NCI-H187 treated with DMSO at 0.1 percent for 48 hours (cell line): ENCODE measurements at regions not wholly inside any gene's neighbourhood (a gene's known extent, or its start where the extent isn't known, plus 50 kb on each side); places are given as distances from the start of the nearest gene placed in this dataset.

ENCODE experiments used
- DNase-seq: peaks from one replicate; lab custom pipeline; 2025; lab: John Stamatoyannopoulos, UW

DNA sequence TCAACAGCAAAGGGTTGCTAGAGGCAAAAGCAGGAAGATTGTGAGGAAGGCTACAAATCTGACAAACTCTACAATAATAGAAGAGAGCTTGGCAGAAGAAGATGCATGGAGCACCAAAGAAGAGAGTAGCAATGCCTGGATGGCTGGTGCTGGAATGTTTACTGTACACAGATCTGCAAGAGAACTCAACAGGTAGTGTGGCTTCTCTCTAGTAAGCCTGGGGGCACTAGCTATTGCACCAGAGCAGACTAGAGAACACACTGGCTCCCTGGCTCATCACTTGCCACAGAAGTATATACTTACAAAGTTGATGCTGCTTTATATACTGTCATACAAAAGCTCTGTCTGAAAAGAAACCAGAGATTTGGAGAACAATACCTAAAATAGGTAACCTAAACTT is 475.0 kb upstream of the NCAM2 start:
- DNase-seq: no peak

GRCh38 chr21:20527731-20528460 is 470.3 kb upstream of the NCAM2 start:
- DNase-seq: no peak

DNA sequence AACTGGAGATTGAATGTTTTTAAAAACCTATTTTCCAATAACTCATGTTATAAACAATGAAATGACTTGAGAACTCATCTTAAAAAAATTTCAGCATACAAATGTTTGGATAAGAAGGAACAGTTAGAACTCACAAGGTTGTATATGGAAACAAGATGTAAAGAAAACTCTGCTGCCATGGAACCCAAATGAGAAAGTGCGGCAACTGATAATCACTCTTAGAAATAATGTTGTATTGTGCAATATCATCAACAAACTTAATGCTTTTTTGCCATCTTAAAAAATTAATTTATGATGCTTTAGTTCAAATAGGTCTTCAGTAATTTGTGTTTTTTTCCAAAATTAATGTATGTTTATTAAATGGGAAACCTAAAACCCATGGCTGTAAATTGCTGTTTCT is 461.1 kb upstream of the NCAM2 start:
- no peak for DNase-seq

DNA sequence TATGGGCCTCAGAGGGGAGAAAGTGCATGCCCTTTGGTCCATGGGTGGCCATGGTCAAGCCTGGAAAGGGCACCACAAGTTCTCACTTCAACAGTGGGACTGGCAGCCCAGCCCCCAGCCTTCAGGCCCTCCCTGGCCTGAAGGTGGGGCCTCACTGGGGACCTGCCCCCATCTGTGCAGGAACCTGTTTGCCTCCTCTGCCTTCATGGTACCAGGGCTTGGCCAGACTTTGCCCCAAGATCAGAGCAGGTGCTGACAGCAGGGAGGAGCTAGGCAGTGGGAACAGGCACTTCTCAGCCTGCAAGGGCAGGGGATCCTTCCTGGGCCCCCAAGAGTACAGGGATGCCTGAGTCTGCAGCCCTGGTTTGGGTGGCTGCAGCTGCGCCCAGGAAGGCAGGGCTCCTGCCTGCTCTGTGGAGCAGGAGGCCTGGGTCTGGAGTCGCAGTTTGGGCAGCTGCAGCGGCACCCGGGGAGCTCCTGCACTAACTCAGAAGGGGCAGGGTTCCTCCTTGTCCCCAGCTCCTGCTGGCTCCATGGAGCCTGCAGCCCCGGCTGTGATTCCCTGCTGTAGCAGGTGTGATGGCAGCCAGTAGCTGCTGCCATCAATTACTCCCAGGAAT is 460.1 kb upstream of the NCAM2 start:
- no peak for DNase-seq

- DNase-seq: no peak
Observed at GRCh38 chr21:20545454-20545853, 452.8 kb upstream of the NCAM2 start.

DNA sequence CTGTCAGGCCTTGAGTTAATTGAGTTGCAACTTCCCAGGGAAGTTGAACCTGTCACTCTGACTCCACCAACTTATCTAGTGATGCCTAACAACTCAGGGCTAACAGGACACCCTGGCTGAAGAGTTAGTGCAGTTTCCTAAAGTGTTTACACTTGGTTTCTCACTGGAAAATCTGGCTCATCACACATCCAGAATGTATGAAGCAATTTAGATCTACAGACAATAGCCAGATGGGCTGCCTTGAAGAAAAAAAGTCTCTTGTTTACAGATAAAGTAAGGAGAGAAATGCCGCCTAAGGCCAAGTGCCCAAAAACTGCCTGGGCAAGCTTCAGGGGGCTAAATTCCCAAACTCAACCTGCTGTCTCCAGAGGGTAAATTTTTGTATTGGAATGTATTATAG is 446.3 kb upstream of the NCAM2 start:
- no peak for DNase-seq

GRCh38 chr21:20554785-20555184 is 443.4 kb upstream of the NCAM2 start:
- no peak for DNase-seq

DNA sequence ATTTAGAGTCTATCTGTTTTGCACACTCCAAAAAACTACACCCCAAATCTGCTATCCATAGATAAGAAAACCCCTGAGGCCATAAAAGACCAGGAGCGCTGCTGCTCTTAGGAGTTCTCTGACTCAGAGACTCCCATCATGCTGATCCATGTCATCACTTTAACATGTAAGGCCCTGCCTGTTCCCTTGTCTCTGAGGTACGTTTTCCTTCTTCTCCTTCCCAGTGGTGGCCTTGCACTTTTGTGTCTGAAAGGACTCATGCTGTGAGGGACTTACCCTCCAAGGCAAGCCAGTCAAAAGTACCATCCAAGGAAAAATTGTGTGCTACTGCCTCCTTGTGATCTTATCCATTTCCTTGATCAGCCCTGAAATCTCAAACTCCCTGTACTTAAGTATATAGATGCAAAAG is 427.4 kb upstream of the NCAM2 start:
- no peak for DNase-seq

DNA sequence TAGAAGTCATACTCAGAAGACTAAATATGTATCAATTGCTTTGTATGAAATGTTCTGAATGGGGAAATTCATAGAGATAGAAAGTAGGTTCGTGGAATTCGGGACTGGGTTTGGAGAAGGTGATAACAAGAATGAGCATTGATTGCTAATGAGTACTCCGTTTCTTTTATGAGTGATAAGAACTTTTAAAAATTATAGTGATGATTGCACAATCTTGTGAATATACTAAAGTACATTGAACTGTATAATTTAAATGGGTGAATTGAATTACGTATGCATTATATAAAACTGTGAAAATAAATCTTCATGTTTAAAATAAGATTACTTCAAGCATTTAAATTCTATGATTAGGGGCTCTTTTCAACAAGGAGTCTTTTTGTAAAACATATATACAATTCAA is 425.6 kb upstream of the NCAM2 start:
- DNase-seq: no peak

GRCh38 chr21:20581361-20581760 is 416.8 kb upstream of the NCAM2 start:
- DNase-seq: no peak

DNA sequence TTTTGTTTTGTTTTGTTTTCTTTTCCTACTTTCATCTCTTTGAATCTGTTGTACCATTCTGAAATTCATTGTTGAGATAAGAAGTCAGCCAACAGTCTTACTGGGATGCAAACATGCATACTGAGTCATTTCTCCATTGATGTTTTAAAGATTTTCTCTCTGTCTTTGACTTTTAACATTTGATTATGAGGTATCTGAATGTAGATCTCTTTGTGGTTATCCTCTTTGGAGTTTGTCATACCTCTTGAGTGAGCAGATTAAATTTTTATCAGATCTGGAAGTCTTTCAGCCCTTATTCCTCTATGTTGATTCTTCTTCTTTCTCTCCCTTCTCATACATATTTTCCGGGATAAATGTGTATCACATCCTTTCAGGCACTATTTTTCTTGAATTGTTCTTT is 406.9 kb upstream of the NCAM2 start:
- DNase-seq: no peak

GRCh38 chr21:20592463-20592862 is 405.7 kb upstream of the NCAM2 start:
- no peak for DNase-seq

DNA sequence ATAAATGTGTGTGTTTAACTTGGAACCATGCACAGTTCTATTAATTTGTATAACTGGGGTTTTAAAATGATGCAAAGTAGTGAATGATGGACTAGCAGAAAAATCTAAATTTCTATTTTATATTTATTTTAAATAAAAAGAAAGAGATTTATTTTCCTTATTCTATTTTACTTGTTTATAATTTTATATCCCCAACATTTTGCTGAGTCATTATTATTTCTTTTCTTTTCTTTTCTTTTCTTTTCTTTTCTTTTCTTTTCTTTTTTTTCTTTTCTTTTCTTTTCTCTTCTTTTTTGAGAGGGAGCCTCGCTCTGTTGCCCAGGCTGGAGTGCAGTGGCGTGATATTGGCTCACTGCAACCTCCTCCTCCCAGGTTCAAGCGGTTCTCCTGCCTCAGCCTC is 395.0 kb upstream of the NCAM2 start:
- no peak for DNase-seq

DNA sequence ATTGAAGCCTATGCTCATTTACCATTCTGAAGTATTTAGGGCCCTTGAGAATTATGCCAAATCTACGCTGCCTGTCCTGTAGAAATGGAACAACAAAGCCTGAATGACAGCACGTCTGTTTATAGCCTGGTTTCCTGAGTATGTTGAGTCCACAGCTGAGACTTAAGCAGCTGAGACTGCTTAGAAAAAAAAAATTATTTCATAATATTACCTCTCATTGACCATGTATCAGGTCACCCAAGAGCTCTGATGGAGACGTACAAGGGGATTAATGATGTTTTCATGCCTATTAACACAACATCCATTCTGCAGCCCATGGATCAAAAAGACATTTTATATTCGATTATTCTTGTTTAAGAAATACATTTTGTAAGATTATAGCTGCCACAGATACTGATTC is 387.2 kb upstream of the NCAM2 start:
- no peak for DNase-seq

GRCh38 chr21:20613654-20614053 is 384.6 kb upstream of the NCAM2 start:
- no peak for DNase-seq

- no peak for DNase-seq
Observed at GRCh38 chr21:20617130-20617529, 381.1 kb upstream of the NCAM2 start.

DNA sequence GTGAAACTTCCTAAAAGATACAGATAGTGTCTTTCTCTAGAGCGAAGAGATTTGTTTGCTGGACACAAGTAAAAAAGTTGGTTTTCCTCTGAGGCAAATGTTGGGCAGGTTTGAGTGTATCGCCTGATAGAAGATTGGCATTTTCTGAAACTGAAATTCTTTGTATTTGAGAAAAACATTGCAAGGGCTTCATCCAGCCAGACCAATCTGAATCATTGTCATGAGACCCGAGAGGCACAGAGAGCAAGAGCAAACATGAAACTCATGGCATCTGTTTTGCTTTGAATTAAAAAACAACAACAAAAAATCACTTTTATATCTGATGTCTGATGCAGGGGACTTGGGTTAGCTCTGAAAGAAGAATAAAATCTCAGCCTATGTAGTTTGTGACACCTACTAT is 379.3 kb upstream of the NCAM2 start:
- DNase-seq: no peak

- DNase-seq: no peak
Observed at GRCh38 chr21:20627594-20627993, 370.6 kb upstream of the NCAM2 start.

- DNase-seq: no peak
Observed at GRCh38 chr21:20631633-20632032, 366.6 kb upstream of the NCAM2 start.

DNA sequence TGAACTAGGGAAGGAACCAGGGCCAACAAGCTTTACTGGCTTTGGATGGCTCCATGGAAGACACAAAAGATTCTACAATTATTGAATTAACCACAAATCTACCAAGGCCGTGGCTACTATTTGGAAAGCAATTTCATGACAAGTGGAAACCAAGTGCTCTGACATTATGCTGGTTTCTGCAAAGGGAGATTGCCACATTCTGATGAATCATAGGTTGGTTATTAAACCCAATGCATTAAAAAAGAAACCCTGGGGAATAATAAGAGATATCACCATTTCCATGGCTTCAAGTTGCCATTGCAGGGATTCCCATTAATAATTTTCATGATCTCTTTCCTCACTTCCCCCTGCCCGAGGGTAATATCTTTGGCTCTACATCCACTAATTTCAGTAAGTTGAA is 359.2 kb upstream of the NCAM2 start:
- DNase-seq: no peak

DNA sequence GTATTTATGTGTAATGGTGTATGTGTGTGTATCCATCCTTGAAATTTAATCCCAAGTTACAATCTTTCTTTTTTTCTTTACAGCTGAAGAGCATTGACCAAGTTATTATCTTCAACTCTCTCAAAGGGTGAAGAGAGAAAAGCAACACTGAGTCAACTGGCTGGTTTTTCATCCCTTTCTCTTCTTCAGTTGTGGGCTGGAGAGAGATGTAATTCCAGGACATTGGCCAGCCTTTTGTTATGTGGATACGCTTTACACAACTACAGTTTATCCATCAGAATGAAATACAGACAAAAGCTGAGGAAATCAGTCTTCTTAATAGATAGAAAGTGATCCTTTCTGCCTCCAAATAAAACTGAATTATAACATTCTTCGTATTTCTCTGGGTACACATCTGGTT is 357.0 kb upstream of the NCAM2 start:
- no peak for DNase-seq

DNA sequence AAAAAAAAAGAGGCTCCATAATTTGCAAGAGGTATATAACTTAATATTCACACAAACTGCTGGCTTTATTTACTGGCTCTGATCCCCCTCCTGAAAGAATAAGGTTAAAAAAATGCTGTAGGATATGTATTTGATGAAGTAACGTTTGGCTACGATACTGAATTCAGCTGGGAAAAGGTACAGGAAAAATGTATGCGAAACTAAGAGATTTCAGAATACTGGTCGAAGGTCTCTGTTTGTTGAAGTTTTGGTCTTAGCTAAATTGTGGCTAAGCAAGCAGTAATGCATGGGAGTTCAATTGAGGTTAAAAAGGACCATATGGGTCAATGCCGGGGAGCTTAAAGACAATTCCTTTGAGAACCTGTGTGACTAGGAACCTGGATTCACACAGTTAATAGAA is 355.5 kb upstream of the NCAM2 start:
- no peak for DNase-seq

DNA sequence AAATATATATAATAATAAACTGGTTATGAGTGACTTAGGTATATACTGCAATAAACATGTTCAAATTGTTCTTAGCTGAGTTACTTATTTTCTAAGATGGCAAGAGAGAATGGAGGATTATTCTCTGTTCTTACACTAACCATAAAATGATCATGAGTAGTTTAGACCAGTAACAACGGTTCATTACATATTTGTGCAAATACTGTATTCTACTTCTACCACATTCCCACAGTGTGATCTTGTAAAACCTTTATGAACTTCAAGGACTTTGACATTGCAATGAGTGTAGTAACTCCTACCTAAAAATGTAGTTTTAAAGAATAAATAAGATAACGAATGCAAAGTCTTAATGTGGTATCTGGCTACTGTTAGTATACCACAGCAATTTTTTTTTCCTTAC is 353.7 kb upstream of the NCAM2 start:
- no peak for DNase-seq

DNA sequence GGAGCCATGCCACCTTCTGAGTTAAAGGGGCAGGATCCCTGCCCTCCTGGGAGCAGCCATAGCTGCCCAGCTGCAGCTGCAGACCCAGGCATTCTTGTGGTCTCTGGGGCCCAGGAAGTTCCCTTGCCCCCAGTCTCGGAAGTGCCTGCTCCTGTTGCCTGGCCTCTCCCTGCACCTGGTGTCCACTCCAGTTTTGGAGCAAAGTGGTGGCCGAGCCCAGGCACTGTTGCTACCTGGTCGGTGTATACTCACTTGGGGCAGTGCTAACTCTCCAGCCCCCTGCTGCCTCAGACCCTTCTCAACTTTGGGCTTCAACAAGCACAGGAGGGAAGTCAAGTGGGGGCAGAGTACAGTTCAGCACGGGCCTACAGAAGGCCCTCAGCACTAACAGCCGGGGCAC is 352.9 kb upstream of the NCAM2 start:
- no peak for DNase-seq
